ENCODE measurements at regions not wholly inside any gene's neighbourhood (a gene's known extent, or its start where the extent isn't known, plus 50 kb on each side); places are given as distances from the start of the nearest gene placed in this dataset.

DNA sequence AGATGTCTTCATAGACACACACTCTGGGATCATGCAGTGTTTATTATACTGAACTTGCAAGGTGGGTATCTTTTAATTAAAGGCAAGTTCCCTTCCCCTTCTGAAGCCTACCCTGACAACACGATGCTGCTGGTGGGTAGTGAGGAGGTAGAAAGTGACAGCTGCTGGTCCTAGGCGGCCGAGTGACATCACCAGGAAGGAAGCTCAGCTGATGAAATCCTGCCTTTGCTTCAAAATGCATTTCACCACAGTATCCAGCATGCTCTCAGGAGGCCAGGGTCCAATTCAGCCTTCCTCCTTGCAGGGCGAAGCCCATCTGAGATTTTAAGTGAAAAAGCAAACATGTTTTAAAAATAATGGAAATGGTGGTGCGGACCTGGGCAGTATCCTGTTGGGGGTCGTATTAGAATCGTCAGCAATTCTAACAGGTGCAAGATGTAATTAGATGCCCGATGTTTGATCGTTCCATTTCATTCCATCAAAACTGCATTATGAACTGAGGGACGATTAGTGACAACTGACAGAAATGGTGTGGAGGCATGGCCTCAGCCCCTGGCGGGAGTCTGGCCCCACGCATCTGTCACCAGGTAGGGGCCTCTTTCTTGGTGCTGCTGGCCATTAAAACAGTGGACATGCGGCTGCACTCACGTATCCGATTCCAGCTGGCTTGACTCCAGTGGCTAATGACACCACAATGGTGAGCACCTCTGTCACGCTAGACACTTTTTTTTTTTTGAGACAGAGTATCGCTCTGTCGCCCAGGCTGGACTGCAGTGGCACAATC, 324.8 kb upstream of the C1orf174 start:
- TF ChIP-seq, protein P1, sequence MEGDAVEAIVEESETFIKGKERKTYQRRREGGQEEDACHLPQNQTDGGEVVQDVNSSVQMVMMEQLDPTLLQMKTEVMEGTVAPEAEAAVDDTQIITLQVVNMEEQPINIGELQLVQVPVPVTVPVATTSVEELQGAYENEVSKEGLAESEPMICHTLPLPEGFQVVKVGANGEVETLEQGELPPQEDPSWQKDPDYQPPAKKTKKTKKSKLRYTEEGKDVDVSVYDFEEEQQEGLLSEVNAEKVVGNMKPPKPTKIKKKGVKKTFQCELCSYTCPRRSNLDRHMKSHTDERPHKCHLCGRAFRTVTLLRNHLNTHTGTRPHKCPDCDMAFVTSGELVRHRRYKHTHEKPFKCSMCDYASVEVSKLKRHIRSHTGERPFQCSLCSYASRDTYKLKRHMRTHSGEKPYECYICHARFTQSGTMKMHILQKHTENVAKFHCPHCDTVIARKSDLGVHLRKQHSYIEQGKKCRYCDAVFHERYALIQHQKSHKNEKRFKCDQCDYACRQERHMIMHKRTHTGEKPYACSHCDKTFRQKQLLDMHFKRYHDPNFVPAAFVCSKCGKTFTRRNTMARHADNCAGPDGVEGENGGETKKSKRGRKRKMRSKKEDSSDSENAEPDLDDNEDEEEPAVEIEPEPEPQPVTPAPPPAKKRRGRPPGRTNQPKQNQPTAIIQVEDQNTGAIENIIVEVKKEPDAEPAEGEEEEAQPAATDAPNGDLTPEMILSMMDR (IDR thresholded peaks at IDR 0.05) = no peak
- no peak for TF ChIP-seq POLR2A (IDR thresholded peaks at IDR 0.05)
